IMR-90 (cell line): ENCODE measurements at regions not wholly inside any gene's neighbourhood (a gene's known extent, or its start where the extent isn't known, plus 50 kb on each side); places are given as distances from the start of the nearest gene placed in this dataset.

Experiments used
- ATAC-seq: fragments of 200-7000 bp; cut with Tn5 transposase; 2 replicates; pipeline ENCODE4 v1.9.1; 2020; ENCODE audit warnings: low read depth, mild to moderate bottlenecking, moderate library complexity
- BruUV-seq: library from RNA; stranded (reverse); fragments of 400-500 nt; replicated peaks from 2 replicates; lab custom pipeline; 2021; lab: Mats Ljungman, UMichigan
- CTCF ChIA-PET: fragments of 300-600 bp; formaldehyde crosslinking; extraction: SDS; loops from one replicate; lab custom pipeline; 2021; ENCODE audit warnings: antibody characterized with exemption; lab: Yijun Ruan, JAX
- POLR2A ChIA-PET: fragments of 300-600 bp; sonication (Branson Sonifier 250); formaldehyde crosslinking; loops from one replicate; lab custom pipeline; 2022; ENCODE audit warnings: antibody characterized with exemption; ENCODE audit not compliant: unreplicated experiment; lab: Charles Lee
- DNase-seq: peaks from one replicate; pipeline ENCODE4 v3.0.0; 2013
- H2AFZ ChIP-seq: replicated peaks from 2 replicates; pipeline ENCODE3; 2013; ENCODE audit warnings: low read length, mild to moderate bottlenecking; ENCODE audit not compliant: poor library complexity
- H2AK5ac ChIP-seq: 2 replicates; pipeline ENCODE4 v1.6.1; 2013; ENCODE audit warnings: low read depth, low read length, inconsistent platforms
- H2AK9ac ChIP-seq: replicated peaks from 2 replicates; pipeline ENCODE3; 2013; ENCODE audit warnings: mild to moderate bottlenecking, low read depth, low read length, moderate library complexity; ENCODE audit not compliant: poor library complexity
- H2BK120ac ChIP-seq: 2 replicates; pipeline ENCODE4 v1.6.1; 2013; ENCODE audit warnings: low read depth, low read length, inconsistent platforms
- H2BK15ac ChIP-seq: 3 replicates; pipeline ENCODE4 v1.6.1; 2013; ENCODE audit warnings: low read depth, low read length, inconsistent platforms
- H2BK20ac ChIP-seq: 2 replicates; pipeline ENCODE4 v1.6.1; 2013; ENCODE audit warnings: low read depth, mild to moderate bottlenecking, inconsistent platforms, low read length, moderate library complexity
- H2BK5ac ChIP-seq: 2 replicates; pipeline ENCODE4 v1.6.1; 2013; ENCODE audit warnings: mild to moderate bottlenecking, low read depth, low read length, inconsistent platforms; ENCODE audit not compliant: poor library complexity, severe bottlenecking
- H3K14ac ChIP-seq: replicated peaks from 2 replicates; pipeline ENCODE4 v1.6.1; 2013; ENCODE audit warnings: low read depth, low read length, inconsistent platforms
- H3K18ac ChIP-seq: 2 replicates; pipeline ENCODE4 v1.6.1; 2013; ENCODE audit warnings: low read depth, low read length, control low read depth
- H3K23ac ChIP-seq: 2 replicates; pipeline ENCODE4 v1.6.1; 2013; ENCODE audit warnings: low read depth, low read length, inconsistent platforms
- H3K27ac ChIP-seq: 2 replicates; pipeline ENCODE4 v1.5.1; 2013; ENCODE audit warnings: mild to moderate bottlenecking, control low read depth, low read length; ENCODE audit not compliant: insufficient read depth
- H3K27me3 ChIP-seq: 2 replicates; pipeline ENCODE4 v1.6.1; 2013; ENCODE audit warnings: low read length; ENCODE audit not compliant: control insufficient read depth, insufficient read depth
- H3K36me3 ChIP-seq: 2 replicates; pipeline ENCODE4 v1.6.1; 2013; ENCODE audit warnings: low read length, mixed read lengths; ENCODE audit not compliant: control insufficient read depth, insufficient read depth
- H3K4ac ChIP-seq: 2 replicates; pipeline ENCODE4 v1.6.1; 2013; ENCODE audit warnings: low read depth, low read length, inconsistent platforms
- H3K4me1 ChIP-seq: 2 replicates; pipeline ENCODE4 v1.6.1; 2013; ENCODE audit warnings: low read length, mixed read lengths; ENCODE audit not compliant: control insufficient read depth, insufficient read depth
- H3K4me2 ChIP-seq: 2 replicates; pipeline ENCODE4 v1.6.1; 2013; ENCODE audit warnings: low read depth, mild to moderate bottlenecking, control low read depth, low read length, moderate library complexity
- H3K4me3 ChIP-seq: 2 replicates; pipeline ENCODE4 v1.5.1; 2013; ENCODE audit warnings: low read depth, mild to moderate bottlenecking, control low read depth, low read length, moderate library complexity; ENCODE audit not compliant: insufficient read depth
- H3K56ac ChIP-seq: 2 replicates; pipeline ENCODE4 v1.6.1; 2013; ENCODE audit warnings: low read length, inconsistent platforms; ENCODE audit not compliant: insufficient read depth; ENCODE audit errors: extremely low read depth
- H3K79me1 ChIP-seq, 2 experiments: 2 replicates each; pipeline ENCODE4 v1.6.1; 2013; ENCODE audit warnings: low read length in 2 of 2, inconsistent platforms in 1 of 2, low read depth in 1 of 2
- H3K9ac ChIP-seq: 2 replicates; pipeline ENCODE4 v1.6.1; 2013; ENCODE audit warnings: low read depth, low read length, control low read depth
- H3K9me1 ChIP-seq: 2 replicates; pipeline ENCODE4 v1.6.1; 2013; ENCODE audit warnings: low read length, inconsistent platforms; ENCODE audit not compliant: insufficient read depth
- H3K9me3 ChIP-seq: 2 replicates; pipeline ENCODE4 v1.6.1; 2013; ENCODE audit warnings: low read length; ENCODE audit not compliant: control insufficient read depth, insufficient read depth
- H4K20me1 ChIP-seq: 2 replicates; pipeline ENCODE4 v1.6.1; 2013; ENCODE audit warnings: low read length, inconsistent platforms; ENCODE audit not compliant: insufficient read depth
- H4K5ac ChIP-seq: 2 replicates; pipeline ENCODE4 v1.6.1; 2013; ENCODE audit warnings: mild to moderate bottlenecking, low read depth, low read length, control low read depth
- H4K8ac ChIP-seq, 2 experiments: 2 replicates each; pipeline ENCODE4 v1.6.1; 2013; ENCODE audit warnings: low read depth in 2 of 2, low read length in 2 of 2, control low read depth in 1 of 2, inconsistent platforms in 1 of 2
- H4K91ac ChIP-seq: 2 replicates; pipeline ENCODE4 v1.6.1; 2013; ENCODE audit warnings: low read depth, low read length, inconsistent platforms; ENCODE audit not compliant: insufficient read depth
- BHLHE40 ChIP-seq: fragments of 150-350 bp; IDR thresholded peaks from 2 replicates; pipeline ENCODE4 v1.6.1; 2016; ENCODE audit warnings: mild to moderate bottlenecking, low read depth, low read length
- CEBPB ChIP-seq: IDR thresholded peaks from 2 replicates; pipeline ENCODE4 v1.6.1; 2012; ENCODE audit warnings: low read depth, low read length, improper control_type of control experiment
- CHD1 ChIP-seq: IDR thresholded peaks from 2 replicates; pipeline ENCODE4 v1.6.1; 2012; ENCODE audit warnings: low read depth, low read length, improper control_type of control experiment
- FOS ChIP-seq: fragments of 150-350 bp; IDR thresholded peaks from 2 replicates; pipeline ENCODE4 v1.6.1; 2016; ENCODE audit warnings: low read depth, low read length
- MAFK ChIP-seq: IDR thresholded peaks from 2 replicates; pipeline ENCODE4 v1.6.1; 2012; ENCODE audit warnings: low read depth, low read length, improper control_type of control experiment
- MAZ ChIP-seq: IDR thresholded peaks from 2 replicates; pipeline ENCODE4 v1.6.1; 2012; ENCODE audit warnings: low read depth, mild to moderate bottlenecking, low read length, improper control_type of control experiment, moderate library complexity, borderline replicate concordance
- MXI1 ChIP-seq: IDR thresholded peaks from 2 replicates; pipeline ENCODE4 v1.6.1; 2012; ENCODE audit warnings: low read depth, mild to moderate bottlenecking, low read length, moderate library complexity, borderline replicate concordance
- NFE2L2 ChIP-seq: fragments of 150-350 bp; IDR thresholded peaks from 2 replicates; pipeline ENCODE4 v1.6.1; 2016; ENCODE audit warnings: low read depth, mild to moderate bottlenecking, low read length
- POLR2A ChIP-seq: IDR thresholded peaks from 2 replicates; pipeline ENCODE4 v1.6.1; 2012; ENCODE audit warnings: mild to moderate bottlenecking, low read depth, low read length
- RAD21 ChIP-seq: IDR thresholded peaks from 2 replicates; pipeline ENCODE4 v1.6.1; 2012; ENCODE audit warnings: low read length, improper control_type of control experiment
- RCOR1 ChIP-seq: IDR thresholded peaks from 2 replicates; pipeline ENCODE4 v1.6.1; 2012; ENCODE audit warnings: mild to moderate bottlenecking, low read length, improper control_type of control experiment; ENCODE audit not compliant: insufficient replicate concordance
- RFX5 ChIP-seq: IDR thresholded peaks from 2 replicates; pipeline ENCODE4 v1.8.0; 2012; ENCODE audit warnings: low read depth, mild to moderate bottlenecking, low read length, moderate library complexity
- SMC3 ChIP-seq: fragments of 150-350 bp; IDR thresholded peaks from 2 replicates; pipeline ENCODE4 v1.6.1; 2016; ENCODE audit warnings: low read depth, mild to moderate bottlenecking, antibody characterized with exemption, low read length, moderate library complexity
- WGBS, 2 experiments: methylation state at CpG; one replicate each; pipeline versions ENCODE4 v1.1.5 to v1.1.7; 2013; ENCODE audit warnings: missing lambda C conversion rate in 2 of 2; ENCODE audit not compliant: insufficient read length in 1 of 2; ENCODE audit errors: extremely low coverage in 2 of 2; 5-methylcytosine and 5-hydroxymethylcytosine counted together
- dilution Hi-C: fragments of 300-500 bp; cut with HindIII; formaldehyde crosslinking; loops from one replicate; pipeline ENCODE4 v1.14.3; 2018; ENCODE audit warnings: low sequenced_read_pairs; ENCODE audit not compliant: unreplicated experiment
- in situ Hi-C: fragments of 300-500 bp; cut with MboI; formaldehyde crosslinking; loops from 3 replicates; pipeline ENCODE4 v1.14.3; 2019; ENCODE audit warnings: low sequenced_read_pairs, inconsistent platforms, mixed read lengths
- intact Hi-C: fragments of 100-400 bp; cut with micrococcal nuclease; formaldehyde crosslinking; loops from 2 replicates; pipeline ENCODE4 v1.10.0; 2022
- TF ChIP-seq, protein P1 (sequence below): fragments of 150-350 bp; IDR thresholded peaks from 2 replicates; pipeline ENCODE4 v1.6.1; 2017; ENCODE audit warnings: mild to moderate bottlenecking, antibody characterized with exemption, low read length, low read depth
- TF ChIP-seq, protein P2 (sequence below): conservative IDR thresholded peaks from 2 replicates; pipeline ENCODE4 v1.5.1; 2012; ENCODE audit warnings: mild to moderate bottlenecking, low read depth, low read length, improper control_type of control experiment
- TF ChIP-seq, protein P3 (sequence below): fragments of 150-350 bp; IDR thresholded peaks from 2 replicates; pipeline ENCODE4 v1.6.1; 2016; ENCODE audit warnings: low read depth, mild to moderate bottlenecking, low read length, moderate library complexity, borderline replicate concordance

DNA sequence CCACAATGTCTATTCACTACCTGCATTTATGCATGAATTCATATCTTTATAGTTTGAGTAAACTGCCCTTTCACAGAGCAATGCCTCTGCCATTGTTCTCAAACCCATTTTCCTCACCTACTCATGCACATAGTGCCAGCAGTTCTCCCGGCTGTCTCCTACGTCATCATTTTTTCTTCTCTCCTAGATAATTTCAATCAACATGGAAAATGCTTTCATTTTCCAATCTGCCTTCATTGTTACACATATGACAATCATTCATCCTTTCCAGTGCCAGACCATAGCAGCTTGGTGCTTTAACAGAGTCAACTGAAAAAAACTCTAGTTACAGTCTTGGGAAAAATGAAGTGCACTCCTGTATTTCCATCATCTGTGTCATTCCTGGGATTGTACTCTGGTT, 514.8 kb upstream of the CTNND2 start:
- in situ Hi-C loops = no loop called here
- Histone ChIP-seq H2AK5ac (no peak overlapping the region), H3K18ac (no peak overlapping the region), H3K56ac (no peak overlapping the region), H2BK5ac (no peak overlapping the region), H3K4ac (no peak overlapping the region), H3K36me3 (no peaks in the 10 kb centered on the region), H3K9me1 (no peaks in the 10 kb centered on the region), H3K9ac (no peak overlapping the region), H3K27me3 (no peaks in the 10 kb centered on the region), H3K4me1 (no peaks in the 10 kb centered on the region), H4K20me1 (no peaks in the 10 kb centered on the region), H3K4me2 (no peak overlapping the region), H4K5ac (no peak overlapping the region), H3K14ac (no peak overlapping the region), H2AFZ (no peak overlapping the region), H4K91ac (no peak overlapping the region), H2BK120ac (no peak overlapping the region), H2AK9ac (no peak overlapping the region), H3K23ac (no peak overlapping the region), H2BK15ac (no peak overlapping the region), H3K27ac (no peak overlapping the region), H3K79me1 (no peaks in the 10 kb centered on the region), H2BK20ac (no peak overlapping the region), H4K8ac (no peak overlapping the region), H3K9me3 (peaks cover 6% of the 10 kb centered on the region), H3K4me3 (no peak overlapping the region)
- ChIA-PET POLR2A (no interaction called here), CTCF (no interaction called here)
- intact Hi-C loops = no loop called here
- no peak for DNase-seq
- TF ChIP-seq CHD1 (no peak), POLR2A (no peak), CEBPB (no peak), MAZ (no peak), RCOR1 (no peak), FOS (no peak), MXI1 (no peak), RAD21 (no peak), BHLHE40 (no peak), MAFK (no peak), NFE2L2 (no peak), RFX5 (no peak), SMC3 (no peak)
- TF ChIP-seq, protein P1, sequence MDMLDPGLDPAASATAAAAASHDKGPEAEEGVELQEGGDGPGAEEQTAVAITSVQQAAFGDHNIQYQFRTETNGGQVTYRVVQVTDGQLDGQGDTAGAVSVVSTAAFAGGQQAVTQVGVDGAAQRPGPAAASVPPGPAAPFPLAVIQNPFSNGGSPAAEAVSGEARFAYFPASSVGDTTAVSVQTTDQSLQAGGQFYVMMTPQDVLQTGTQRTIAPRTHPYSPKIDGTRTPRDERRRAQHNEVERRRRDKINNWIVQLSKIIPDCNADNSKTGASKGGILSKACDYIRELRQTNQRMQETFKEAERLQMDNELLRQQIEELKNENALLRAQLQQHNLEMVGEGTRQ = no peak
- TF ChIP-seq, protein P2, sequence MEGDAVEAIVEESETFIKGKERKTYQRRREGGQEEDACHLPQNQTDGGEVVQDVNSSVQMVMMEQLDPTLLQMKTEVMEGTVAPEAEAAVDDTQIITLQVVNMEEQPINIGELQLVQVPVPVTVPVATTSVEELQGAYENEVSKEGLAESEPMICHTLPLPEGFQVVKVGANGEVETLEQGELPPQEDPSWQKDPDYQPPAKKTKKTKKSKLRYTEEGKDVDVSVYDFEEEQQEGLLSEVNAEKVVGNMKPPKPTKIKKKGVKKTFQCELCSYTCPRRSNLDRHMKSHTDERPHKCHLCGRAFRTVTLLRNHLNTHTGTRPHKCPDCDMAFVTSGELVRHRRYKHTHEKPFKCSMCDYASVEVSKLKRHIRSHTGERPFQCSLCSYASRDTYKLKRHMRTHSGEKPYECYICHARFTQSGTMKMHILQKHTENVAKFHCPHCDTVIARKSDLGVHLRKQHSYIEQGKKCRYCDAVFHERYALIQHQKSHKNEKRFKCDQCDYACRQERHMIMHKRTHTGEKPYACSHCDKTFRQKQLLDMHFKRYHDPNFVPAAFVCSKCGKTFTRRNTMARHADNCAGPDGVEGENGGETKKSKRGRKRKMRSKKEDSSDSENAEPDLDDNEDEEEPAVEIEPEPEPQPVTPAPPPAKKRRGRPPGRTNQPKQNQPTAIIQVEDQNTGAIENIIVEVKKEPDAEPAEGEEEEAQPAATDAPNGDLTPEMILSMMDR = no peak
- TF ChIP-seq, protein P3, sequence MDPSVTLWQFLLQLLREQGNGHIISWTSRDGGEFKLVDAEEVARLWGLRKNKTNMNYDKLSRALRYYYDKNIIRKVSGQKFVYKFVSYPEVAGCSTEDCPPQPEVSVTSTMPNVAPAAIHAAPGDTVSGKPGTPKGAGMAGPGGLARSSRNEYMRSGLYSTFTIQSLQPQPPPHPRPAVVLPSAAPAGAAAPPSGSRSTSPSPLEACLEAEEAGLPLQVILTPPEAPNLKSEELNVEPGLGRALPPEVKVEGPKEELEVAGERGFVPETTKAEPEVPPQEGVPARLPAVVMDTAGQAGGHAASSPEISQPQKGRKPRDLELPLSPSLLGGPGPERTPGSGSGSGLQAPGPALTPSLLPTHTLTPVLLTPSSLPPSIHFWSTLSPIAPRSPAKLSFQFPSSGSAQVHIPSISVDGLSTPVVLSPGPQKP = no peak
- ATAC-seq = no peak
- WGBS, 2 experiments = 76% methylated on average over 2 of the region's 2 CpGs; no CpG with 5 or more reads in 1 of the 2 experiments
- BruUV-seq = no TSS peak
- dilution Hi-C loops = no loop called here
